ENCODE measurements at regions not wholly inside any gene's neighbourhood (a gene's known extent, or its start where the extent isn't known, plus 50 kb on each side); places are given as distances from the start of the nearest gene placed in this dataset.

DNA sequence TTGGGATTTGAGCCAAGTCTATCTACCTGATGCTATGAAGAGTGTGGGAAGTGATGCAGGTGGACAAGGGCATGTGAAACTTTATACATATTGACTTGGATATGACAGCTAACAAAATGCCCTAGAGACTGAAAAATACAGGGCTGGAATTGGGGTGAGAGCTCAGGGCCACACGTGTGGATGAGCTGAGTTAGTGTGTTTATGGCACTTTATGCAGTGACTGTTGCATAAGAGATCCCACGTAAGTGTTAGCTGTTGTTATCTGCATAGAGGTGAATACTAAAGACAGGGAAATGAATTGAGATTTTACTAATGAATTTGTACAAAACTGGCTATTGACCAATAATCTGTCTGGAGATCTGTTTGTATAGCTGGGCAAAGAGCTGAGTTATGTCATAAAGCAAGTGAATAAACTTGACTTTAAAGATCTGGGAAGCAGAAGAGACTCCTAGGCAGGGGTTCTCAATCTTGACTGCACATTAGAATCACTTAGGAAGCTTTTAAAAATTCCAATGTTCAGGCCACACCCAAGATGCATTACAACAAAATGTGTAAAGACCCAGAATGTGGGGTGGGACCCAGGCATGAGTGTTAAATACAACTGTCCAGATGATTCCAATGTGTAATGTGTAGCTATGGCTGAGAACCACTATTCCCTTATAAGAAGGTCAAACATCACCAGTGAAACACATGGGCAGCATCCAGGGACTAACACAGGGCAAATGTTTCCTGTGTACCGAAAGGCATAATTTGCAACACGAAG, 74.2 kb upstream of the STK17B start:
- TF ChIP-seq, protein P1, sequence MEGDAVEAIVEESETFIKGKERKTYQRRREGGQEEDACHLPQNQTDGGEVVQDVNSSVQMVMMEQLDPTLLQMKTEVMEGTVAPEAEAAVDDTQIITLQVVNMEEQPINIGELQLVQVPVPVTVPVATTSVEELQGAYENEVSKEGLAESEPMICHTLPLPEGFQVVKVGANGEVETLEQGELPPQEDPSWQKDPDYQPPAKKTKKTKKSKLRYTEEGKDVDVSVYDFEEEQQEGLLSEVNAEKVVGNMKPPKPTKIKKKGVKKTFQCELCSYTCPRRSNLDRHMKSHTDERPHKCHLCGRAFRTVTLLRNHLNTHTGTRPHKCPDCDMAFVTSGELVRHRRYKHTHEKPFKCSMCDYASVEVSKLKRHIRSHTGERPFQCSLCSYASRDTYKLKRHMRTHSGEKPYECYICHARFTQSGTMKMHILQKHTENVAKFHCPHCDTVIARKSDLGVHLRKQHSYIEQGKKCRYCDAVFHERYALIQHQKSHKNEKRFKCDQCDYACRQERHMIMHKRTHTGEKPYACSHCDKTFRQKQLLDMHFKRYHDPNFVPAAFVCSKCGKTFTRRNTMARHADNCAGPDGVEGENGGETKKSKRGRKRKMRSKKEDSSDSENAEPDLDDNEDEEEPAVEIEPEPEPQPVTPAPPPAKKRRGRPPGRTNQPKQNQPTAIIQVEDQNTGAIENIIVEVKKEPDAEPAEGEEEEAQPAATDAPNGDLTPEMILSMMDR (IDR thresholded peaks at IDR 0.05): no peak

DNA sequence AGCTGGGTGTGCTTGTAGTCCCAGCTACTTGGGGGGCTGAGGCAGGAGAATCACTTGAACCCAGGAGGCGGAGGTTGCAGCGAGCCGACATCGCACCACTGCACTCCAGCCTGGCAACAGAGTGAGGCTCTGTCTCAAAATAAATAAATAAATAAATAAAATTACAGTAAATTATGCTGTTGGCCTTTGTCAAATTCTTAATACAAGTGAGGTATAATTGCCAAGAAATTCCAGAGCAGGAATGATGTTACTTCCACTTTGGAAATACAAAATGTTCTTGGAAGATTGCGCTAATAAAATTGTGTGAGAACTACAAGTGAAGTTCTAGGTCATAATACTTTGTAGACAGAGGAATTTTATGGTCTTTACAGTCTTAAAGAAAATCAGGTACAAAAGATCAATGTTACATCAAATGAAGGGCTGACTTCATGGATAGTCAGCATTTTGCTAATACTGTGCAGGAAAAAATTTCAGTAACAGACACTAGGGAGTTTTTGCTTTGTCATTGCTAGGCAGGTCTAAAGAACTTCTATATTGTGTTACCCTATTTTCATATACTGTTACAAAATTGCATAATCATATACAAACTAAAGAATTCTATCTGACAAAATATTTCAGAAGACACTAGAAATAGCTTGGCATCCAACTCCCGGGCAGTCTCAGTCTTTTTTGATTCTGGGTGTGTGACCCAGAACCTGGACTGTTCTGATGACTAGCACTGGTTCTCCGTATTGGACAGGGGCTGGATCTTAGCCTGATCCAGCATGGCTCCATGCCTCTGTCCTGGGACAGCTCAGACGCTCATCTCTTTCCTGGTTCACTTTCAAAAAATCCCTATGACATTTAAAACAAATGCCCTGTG, 76.0 kb upstream of the STK17B start:
- intact Hi-C loops (cut with DNase I): no loop called here
- no peak overlapping the region for H3K4me3 ChIP-seq

More for the DNA sequence above, 74.2 kb upstream of the STK17B start:
- Histone ChIP-seq H3K4me1 (peaks cover 51% of the 10 kb centered on the region), H3K36me3 (no peaks in the 10 kb centered on the region), H3K27me3 (ENCODE audit: low read depth) (no peaks in the 10 kb centered on the region), H3K4me3 (no peak overlapping the region), H3K9me3 (no peaks in the 10 kb centered on the region), H3K27ac (no peak overlapping the region)
- intact Hi-C loops (cut with DNase I): no loop called here
- ATAC-seq (no peak), DNase-seq (no peak)

DNA sequence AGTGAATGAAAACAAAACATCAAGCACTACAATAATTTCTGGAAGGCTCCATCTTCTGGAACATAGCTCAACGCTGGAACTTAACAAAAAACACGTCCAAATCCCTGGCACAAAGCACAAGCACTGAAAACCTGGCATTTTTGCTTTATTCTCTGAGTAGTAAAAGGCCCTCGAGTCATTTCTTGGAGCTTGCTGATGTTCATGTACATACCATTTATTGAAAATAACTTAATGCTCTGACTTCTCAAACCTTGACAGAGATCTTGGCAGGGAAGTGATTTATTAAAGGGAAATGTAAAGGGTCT, 76.5 kb upstream of the STK17B start:
- H3K4me1 ChIP-seq: peaks cover 39% of the 10 kb centered on the region
- no peak for ATAC-seq
- intact Hi-C loops (cut with DNase I): no loop called here

More for the DNA sequence above, 76.0 kb upstream of the STK17B start:
- TF ChIP-seq, protein P1 (IDR thresholded peaks at IDR 0.05): no peak
- Histone ChIP-seq H3K4me1 (peaks cover 39% of the 10 kb centered on the region), H3K36me3 (no peaks in the 10 kb centered on the region), H3K27me3 (ENCODE audit: low read depth) (no peaks in the 10 kb centered on the region), H3K9me3 (no peaks in the 10 kb centered on the region), H3K27ac (peak overlapping the region; percentile 4)
- DNase-seq: no peak
- peak in 1 of 2 donors; percentile 57 for ATAC-seq

DNA sequence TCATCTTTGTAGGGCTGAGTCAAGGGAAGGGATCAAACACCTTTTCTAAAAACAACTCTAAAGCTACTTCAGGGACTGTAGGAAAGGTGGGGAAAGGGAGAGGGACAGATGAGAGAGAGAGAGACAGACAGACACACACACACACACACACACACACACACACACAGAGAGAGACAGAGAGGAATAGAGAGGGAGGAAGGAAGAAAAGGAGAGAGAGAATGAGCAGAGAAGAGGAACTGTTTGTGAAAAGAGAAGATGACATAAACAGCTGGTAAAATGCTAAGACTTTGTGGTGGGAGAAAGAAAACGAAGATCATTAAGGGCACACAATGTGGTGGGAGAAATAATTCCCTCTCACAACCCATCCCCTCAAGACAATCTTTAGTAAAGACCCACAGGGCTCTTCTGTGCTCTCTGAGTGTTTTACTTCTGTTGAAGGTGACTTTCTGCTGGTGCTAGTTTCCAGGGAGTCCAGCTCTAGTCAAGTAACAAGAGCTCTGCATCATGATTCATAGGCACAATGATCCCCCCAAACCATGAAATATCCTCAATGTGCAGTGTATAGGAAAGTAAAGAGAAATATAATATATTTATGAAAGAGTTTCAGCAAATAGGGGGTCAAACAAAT, 77.2 kb upstream of the STK17B start:
- peaks cover 39% of the 10 kb centered on the region for H3K4me1 ChIP-seq
- DNase-seq: no peak
- peak overlapping the region; percentile 38 for H3K27ac ChIP-seq
- no peaks in the 10 kb centered on the region for H3K9me3 ChIP-seq
- TF ChIP-seq, protein P1 (IDR thresholded peaks at IDR 0.05): no peak
- no peaks in the 10 kb centered on the region for H3K36me3 ChIP-seq
- intact Hi-C loops (cut with DNase I): no loop called here
- H3K4me3 ChIP-seq: no peak overlapping the region
- H3K27me3 ChIP-seq (ENCODE audit: low read depth): no peaks in the 10 kb centered on the region
- no peak for ATAC-seq

More for the DNA sequence above, 76.5 kb upstream of the STK17B start:
- TF ChIP-seq, protein P1 (IDR thresholded peaks at IDR 0.05): no peak
- Histone ChIP-seq H3K9me3 (no peaks in the 10 kb centered on the region), H3K36me3 (no peaks in the 10 kb centered on the region), H3K27ac (peak overlapping the region; percentile 4), H3K4me3 (no peak overlapping the region), H3K27me3 (ENCODE audit: low read depth) (no peaks in the 10 kb centered on the region)
- DNase-seq: no peak

DNA sequence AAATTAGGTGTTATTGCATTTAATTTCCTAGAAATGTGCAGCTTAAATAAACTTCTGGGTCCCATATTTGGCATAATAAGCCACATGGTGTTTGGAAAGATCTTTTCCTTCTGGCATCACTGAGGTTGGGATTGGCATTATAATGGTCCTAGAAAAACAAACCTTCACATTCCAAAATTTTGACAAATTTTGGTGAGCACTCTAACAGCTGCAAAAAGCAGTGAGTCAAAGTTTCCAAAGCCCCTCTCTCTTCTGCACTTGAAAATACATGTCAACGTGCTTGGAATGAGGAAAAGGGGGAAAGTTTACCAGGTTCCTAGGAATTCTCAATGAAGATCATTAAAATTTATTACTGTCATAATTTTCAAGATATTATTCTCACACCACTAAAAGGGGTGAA, 77.8 kb upstream of the STK17B start:
- Histone ChIP-seq H3K4me1 (peaks cover 39% of the 10 kb centered on the region), H3K36me3 (no peaks in the 10 kb centered on the region), H3K27ac (peak overlapping the region; percentile 69), H3K9me3 (no peaks in the 10 kb centered on the region), H3K4me3 (no peak overlapping the region), H3K27me3 (ENCODE audit: low read depth) (no peaks in the 10 kb centered on the region)
- TF ChIP-seq, protein P1 (IDR thresholded peaks at IDR 0.05): no peak
- intact Hi-C loops (cut with DNase I): no loop called here
- ATAC-seq: no peak
- DNase-seq: no peak

Data from lower lobe of right lung (tissue), 2 donors.